ENCODE measurements at regions not wholly inside any gene's neighbourhood (a gene's known extent, or its start where the extent isn't known, plus 50 kb on each side); places are given as distances from the start of the nearest gene placed in this dataset.
A peak's percentile ranks its signal among the peaks of the same experiment; 100 is the strongest.

- peaks cover 0 to 18% (median 8%) of the 10 kb centered on the region in 9 donors for H3K4me1 ChIP-seq
- H3K9me3 ChIP-seq = no peaks in the 10 kb centered on the region
- intact Hi-C loops (cut with DNase I) = loop anchor here in 9 of 10 donors (2.0 to 10.0 kb wide), 8 partner anchors 59 to 639 kb away; partner anchors contain the start of gene PLXNA4 (in 1 of the 9)
- H3K4me3 ChIP-seq = peak overlapping the region in 6 of 10 donors; percentile 25 to 40 (median 30)
- H3K27ac ChIP-seq = no peak overlapping the region
- no peaks in the 10 kb centered on the region for H3K36me3 ChIP-seq
- TF ChIP-seq CTCF (IDR thresholded peaks at IDR 0.05) = peak; percentile 65 to 91 (median 89)
- WGBS, 2 donors = 3% methylated on average over 39 of the region's 39 CpGs
- peak; percentile 41 to 82 (median 65) for ATAC-seq
- DNase-seq = peak; percentile 9 to 47
- peaks cover 0 to 65% (median 41%) of the 10 kb centered on the region in 7 donors for H3K27me3 ChIP-seq
These were observed 389.0 kb upstream of the PODXL start for GRCh38 chr7:131945313-131945911.

GRCh38 chr7:131944556-131945069 is 388.2 kb upstream of the PODXL start:
- Histone ChIP-seq H3K4me3 (no peak overlapping the region), H3K27ac (no peak overlapping the region), H3K4me1 (peaks cover 0 to 18% (median 8%) of the 10 kb centered on the region in 9 donors), H3K27me3 (peaks cover 0 to 62% (median 41%) of the 10 kb centered on the region in 7 donors), H3K9me3 (no peaks in the 10 kb centered on the region), H3K36me3 (no peaks in the 10 kb centered on the region)
- TF ChIP-seq CTCF (IDR thresholded peaks at IDR 0.05) = no peak
- intact Hi-C loops (cut with DNase I) = loop anchor here (2.0 to 10.0 kb wide), 9 partner anchors 60 to 640 kb away; partner anchors contain the start of gene PLXNA4 (in 2 of the 10)
- ATAC-seq (no peak), DNase-seq (no peak)
- WGBS, 2 donors = 82 to 89% methylated on average over 8 of the region's 8 CpGs

GRCh38 chr7:131943646-131944045 is 387.2 kb upstream of the PODXL start:
- 81 to 83% methylated on average over 7 of the region's 7 CpGs for WGBS, 2 donors
- Histone ChIP-seq H3K4me1 (peaks cover 0 to 16% (median 6%) of the 10 kb centered on the region in 9 donors), H3K36me3 (no peaks in the 10 kb centered on the region), H3K27me3 (peaks cover 0 to 58% (median 41%) of the 10 kb centered on the region in 7 donors), H3K9me3 (no peaks in the 10 kb centered on the region), H3K27ac (no peak overlapping the region), H3K4me3 (no peak overlapping the region)
- TF ChIP-seq CTCF (IDR thresholded peaks at IDR 0.05) = no peak
- intact Hi-C loops (cut with DNase I) = loop anchor here (2.0 to 10.0 kb wide), 8 partner anchors 61 to 641 kb away; partner anchors contain the start of gene PLXNA4 (in 1 of the 10)
- ATAC-seq = no peak
- no peak for DNase-seq

GRCh38 chr7:131943211-131943610 is 386.8 kb upstream of the PODXL start:
- H3K4me3 ChIP-seq = no peak overlapping the region
- H3K4me1 ChIP-seq = peaks cover 0 to 11% (median 5%) of the 10 kb centered on the region in 9 donors
- DNase-seq = no peak
- no peak for TF ChIP-seq CTCF (IDR thresholded peaks at IDR 0.05)
- intact Hi-C loops (cut with DNase I) = loop anchor here in 9 of 10 donors (5.0 to 10.0 kb wide), 7 partner anchors 62 to 642 kb away; partner anchors contain the start of gene PLXNA4 (in 1 of the 9)
- no peaks in the 10 kb centered on the region for H3K36me3 ChIP-seq
- peaks cover 0 to 58% (median 41%) of the 10 kb centered on the region in 7 donors for H3K27me3 ChIP-seq
- H3K27ac ChIP-seq = no peak overlapping the region
- H3K9me3 ChIP-seq = no peaks in the 10 kb centered on the region
- WGBS, 2 donors = 81 to 99% methylated on average over 4 of the region's 4 CpGs
- ATAC-seq = no peak
